GM12878 (cell line): ENCODE measurements at regions not wholly inside any gene's neighbourhood (a gene's known extent, or its start where the extent isn't known, plus 50 kb on each side); places are given as distances from the start of the nearest gene placed in this dataset.

ENCODE experiments used
- CTCF ChIP-seq, 3 experiments: IDR thresholded peaks in 2 of 3; conservative IDR thresholded peaks in 1 of 3; 2 replicates each; pipeline ENCODE4 v1.5.1; 2011; ENCODE audit warnings: low read depth in 3 of 3, low read length in 3 of 3, mild to moderate bottlenecking in 3 of 3, control low read depth in 2 of 3, moderate library complexity in 2 of 3, inconsistent platforms in 1 of 3, mixed read lengths in 1 of 3; ENCODE audit not compliant: control insufficient read depth in 2 of 3, insufficient read depth in 1 of 3; ENCODE audit errors: extremely low read depth in 1 of 3
- EP300 ChIP-seq, 2 experiments: fragments of 150-350 bp in 1 of 2; IDR thresholded peaks; 2 replicates each; pipeline ENCODE4 v1.6.1; 2011 to 2012; ENCODE audit warnings: low read depth in 2 of 2, low read length in 2 of 2, borderline replicate concordance in 1 of 2, improper control_type of control experiment in 1 of 2, inconsistent platforms in 1 of 2; ENCODE audit not compliant: control insufficient read depth in 1 of 2
- EZH2 ChIP-seq: IDR thresholded peaks from 2 replicates; pipeline ENCODE4 v1.6.1; 2012; ENCODE audit warnings: low read depth, mild to moderate bottlenecking, control low read depth, inconsistent platforms, low read length, borderline replicate concordance; ENCODE audit not compliant: control insufficient read depth
- FOS ChIP-seq: IDR thresholded peaks from 3 replicates; pipeline ENCODE4 v1.6.1; 2011; ENCODE audit warnings: borderline replicate concordance; ENCODE audit not compliant: insufficient read length; ENCODE audit errors: extremely low read depth
- GATAD2B ChIP-seq: fragments of 450-650 bp; conservative IDR thresholded peaks from 2 replicates; pipeline ENCODE4 v1.6.1; 2017; ENCODE audit warnings: low read depth, mild to moderate bottlenecking, moderate library complexity
- HDGF ChIP-seq: fragments of 450-650 bp; IDR thresholded peaks from 2 replicates; pipeline ENCODE4 v1.6.1; 2016; ENCODE audit warnings: antibody characterized with exemption
- JUNB ChIP-seq: IDR thresholded peaks from 2 replicates; pipeline ENCODE4 v1.6.1; 2016; ENCODE audit warnings: antibody characterized with exemption, mild to moderate bottlenecking
- POLR2A ChIP-seq: IDR thresholded peaks from 2 replicates; pipeline ENCODE4 v1.6.1; 2011; ENCODE audit warnings: low read depth, mild to moderate bottlenecking, low read length
- POLR2AphosphoS5 ChIP-seq: IDR thresholded peaks from 2 replicates; pipeline ENCODE4 v1.6.1; 2011; ENCODE audit warnings: mild to moderate bottlenecking, low read length, inconsistent platforms
- RAD21 ChIP-seq: IDR thresholded peaks from 2 replicates; pipeline ENCODE4 v1.6.1; 2011; ENCODE audit warnings: mild to moderate bottlenecking, low read depth, low read length, moderate library complexity; ENCODE audit not compliant: insufficient read depth
- RBBP5 ChIP-seq: fragments of 200-600 bp; sonication (generic); conservative IDR thresholded peaks from 2 replicates; pipeline ENCODE4 v1.6.1; 2016
- SKIL ChIP-seq: fragments of 450-650 bp; IDR thresholded peaks from 2 replicates; pipeline ENCODE4 v1.6.1; 2017; ENCODE audit warnings: mild to moderate bottlenecking, low read depth, inconsistent platforms; ENCODE audit not compliant: poor library complexity, severe bottlenecking
- SREBF2 ChIP-seq: IDR thresholded peaks from 2 replicates; pipeline ENCODE4 v1.6.1; 2012; ENCODE audit warnings: mild to moderate bottlenecking, low read length
- TAF1 ChIP-seq: IDR thresholded peaks from 2 replicates; pipeline ENCODE4 v1.6.1; 2011; ENCODE audit warnings: mild to moderate bottlenecking, low read depth, low read length, borderline replicate concordance

- TF ChIP-seq CTCF (IDR thresholded peaks at IDR 0.05 in 2 of 3, conservative IDR thresholded peaks at IDR 0.05 in 1 of 3; ENCODE audit: control insufficient read depth in 2 of 3, extremely low read depth in 1 of 3, insufficient read depth in 1 of 3, low read depth in 3 of 3, low read length in 3 of 3) (no peak), POLR2A (no peak), RAD21 (no peak), GATAD2B (no peak), FOS (no peak), SREBF2 (no peak), JUNB (no peak), TAF1 (no peak), HDGF (no peak), EP300 (IDR thresholded peaks at IDR 0.05; ENCODE audit: borderline replicate concordance in 1 of 2, control insufficient read depth in 1 of 2, low read depth in 2 of 2, low read length in 2 of 2) (no peak), EZH2 (no peak), POLR2AphosphoS5 (no peak), SKIL (no peak), RBBP5 (no peak)
These were observed 626.1 kb downstream of the MCTP2 start for GRCh38 chr15:94857466-94857865.
